Hepatocyte (in vitro differentiated cells): ENCODE measurements at regions not wholly inside any gene's neighbourhood (a gene's known extent, or its start where the extent isn't known, plus 50 kb on each side); places are given as distances from the start of the nearest gene placed in this dataset.

ENCODE experiments used
- CTCF ChIP-seq: fragments of 200-600 bp; sonication (generic); IDR thresholded peaks from 2 replicates; pipeline ENCODE4 v1.5.1; 2016; ENCODE audit warnings: antibody characterized with exemption, mild to moderate bottlenecking; ENCODE audit not compliant: poor library complexity
- EZH2 ChIP-seq: fragments of 200-600 bp; sonication (generic); IDR thresholded peaks from 2 replicates; pipeline ENCODE4 v1.6.1; 2016; ENCODE audit warnings: antibody characterized with exemption, mild to moderate bottlenecking, borderline replicate concordance
- EZH2phosphoT487 ChIP-seq: fragments of 200-600 bp; sonication (generic); IDR thresholded peaks from one replicate; pipeline ENCODE4 v1.6.1; 2018; ENCODE audit warnings: antibody characterized with exemption, mild to moderate bottlenecking, low read depth, moderate library complexity; ENCODE audit not compliant: unreplicated experiment, severe bottlenecking

- TF ChIP-seq CTCF, result no peak
- no peak for TF ChIP-seq EZH2
- TF ChIP-seq EZH2phosphoT487, result no peak
Observed at GRCh38 chr2:238649936-238650518, 197.9 kb upstream of the TWIST2 start.
